PC-9 (cell line): ENCODE measurements at regions not wholly inside any gene's neighbourhood (a gene's known extent, or its start where the extent isn't known, plus 50 kb on each side); places are given as distances from the start of the nearest gene placed in this dataset.

ENCODE experiments used
- CTCF ChIP-seq: fragments of 200-600 bp; sonication (generic); conservative IDR thresholded peaks from 2 replicates; pipeline ENCODE4 v1.6.1; 2017; ENCODE audit warnings: mixed run types, antibody characterized with exemption, mild to moderate bottlenecking, moderate library complexity
- EZH2 ChIP-seq: fragments of 200-600 bp; sonication (generic); IDR thresholded peaks from 2 replicates; pipeline ENCODE4 v1.8.0; 2017; ENCODE audit warnings: antibody characterized with exemption, low read depth

- no peak for TF ChIP-seq EZH2
- TF ChIP-seq CTCF, result no peak
Observed at GRCh38 chrX:122046815-122047214, 999.4 kb downstream of the GLUD2 start.
